Activated effector memory CD4-positive, alpha-beta T cell treated with Interleukin-2 at 50 U/mL for 16 hours (primary cell): ENCODE measurements at regions not wholly inside any gene's neighbourhood (a gene's known extent, or its start where the extent isn't known, plus 50 kb on each side); places are given as distances from the start of the nearest gene placed in this dataset.

ENCODE experiments used
- DNase-seq: peaks from one replicate; pipeline ENCODE4 v3.0.0-alpha.2; 2020

DNA sequence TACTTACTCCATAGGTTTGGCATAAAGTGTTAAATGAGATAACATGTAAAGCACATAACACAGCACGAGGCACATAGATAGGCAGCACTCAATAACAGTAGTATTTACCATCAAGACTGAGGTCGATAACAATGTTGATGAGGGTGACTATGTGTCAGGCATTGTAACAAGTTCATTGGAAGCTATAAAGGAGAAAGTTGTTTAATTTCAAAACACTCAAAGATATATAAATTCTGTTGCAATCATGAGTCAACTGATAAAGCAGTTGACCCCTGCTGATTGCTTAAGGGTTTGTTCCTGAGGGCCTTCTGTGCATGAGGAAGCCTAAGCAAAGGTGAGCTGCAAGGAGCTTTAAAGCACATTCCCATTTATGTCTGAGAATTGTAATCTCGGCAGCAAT, 760.5 kb downstream of the SATB2 start:
- no peak for DNase-seq

DNA sequence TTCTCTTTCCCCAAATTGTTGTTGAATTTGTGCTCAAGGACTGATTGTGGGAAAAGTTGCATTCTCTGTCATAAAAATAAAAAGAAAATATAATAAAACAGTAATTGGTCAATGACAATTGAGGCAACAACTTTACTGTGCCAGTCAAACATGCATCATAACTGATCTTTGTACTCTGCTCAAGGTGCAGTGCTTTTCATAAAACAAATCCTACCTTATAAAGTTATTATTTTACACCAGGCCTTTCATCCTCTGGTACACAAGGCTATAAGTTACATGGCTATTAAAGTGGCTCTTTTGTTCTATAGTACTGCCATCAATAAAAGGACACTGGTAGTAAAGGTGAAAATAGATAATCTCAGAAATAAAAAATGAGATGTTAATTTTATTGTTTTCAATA, 761.9 kb downstream of the SATB2 start:
- DNase-seq = no peak

DNA sequence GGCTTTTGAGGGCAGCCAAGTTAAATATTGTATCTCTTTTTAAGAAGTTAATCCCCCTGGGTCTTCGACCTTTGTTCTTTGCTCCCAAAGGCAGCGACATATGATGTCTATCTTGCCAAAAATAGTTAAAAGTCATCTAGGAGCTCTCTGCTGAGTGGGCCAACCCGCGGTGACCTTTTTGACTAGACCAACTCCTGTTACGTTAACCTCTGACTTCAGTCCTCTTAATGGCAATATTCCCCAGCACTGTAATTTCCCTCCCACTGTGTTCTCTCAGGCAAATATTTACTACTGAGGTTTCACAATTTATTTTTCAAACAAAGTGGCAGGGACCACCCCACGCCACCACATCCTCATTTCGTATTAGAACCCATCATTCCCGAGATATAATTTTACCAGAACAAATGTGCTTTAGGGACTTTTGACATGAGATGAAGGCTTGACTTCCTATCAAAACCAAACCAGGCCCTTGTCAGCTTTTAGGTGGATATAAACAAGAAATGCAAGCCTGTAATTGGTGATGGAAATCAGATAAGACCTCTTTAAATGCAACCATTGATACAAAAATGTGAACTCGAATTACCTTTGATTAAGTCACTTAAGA, 764.7 kb downstream of the SATB2 start:
- DNase-seq = no peak

DNA sequence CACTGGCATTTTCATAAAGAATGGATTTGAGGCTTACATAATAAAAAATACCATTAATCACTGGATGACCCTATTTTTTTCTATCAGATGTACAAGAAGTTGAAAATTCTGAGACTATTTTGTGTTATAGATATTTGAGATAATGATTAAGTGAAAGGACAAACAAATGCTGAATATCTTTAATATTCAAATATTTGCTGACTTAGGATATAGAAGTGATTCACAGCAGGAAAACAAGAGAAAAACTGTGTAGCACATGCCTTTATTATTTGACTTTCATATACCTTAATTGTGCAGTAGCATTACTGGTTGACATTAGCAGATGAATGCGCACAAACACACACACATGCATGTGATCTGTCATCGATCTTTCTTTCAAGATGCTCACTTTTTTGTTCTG, 766.5 kb downstream of the SATB2 start:
- DNase-seq = no peak

DNA sequence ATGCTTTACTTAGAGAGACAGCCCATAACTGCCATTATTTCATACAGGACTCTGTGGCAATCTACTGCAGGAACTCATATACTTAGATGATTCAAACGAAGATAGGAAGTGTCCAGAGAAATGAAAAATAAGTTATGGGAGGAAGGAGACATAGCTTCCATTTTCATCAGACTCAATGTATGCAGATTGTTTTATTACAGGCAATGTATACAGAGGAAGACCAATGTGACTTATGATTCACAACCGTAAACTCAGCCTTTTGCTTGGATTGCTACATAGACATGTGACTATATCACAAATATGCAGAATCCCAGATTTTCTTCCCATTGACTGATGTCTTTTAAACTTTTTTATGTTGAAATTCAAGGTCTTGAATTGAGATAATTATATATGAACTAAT, 793.4 kb downstream of the SATB2 start:
- no peak for DNase-seq

DNA sequence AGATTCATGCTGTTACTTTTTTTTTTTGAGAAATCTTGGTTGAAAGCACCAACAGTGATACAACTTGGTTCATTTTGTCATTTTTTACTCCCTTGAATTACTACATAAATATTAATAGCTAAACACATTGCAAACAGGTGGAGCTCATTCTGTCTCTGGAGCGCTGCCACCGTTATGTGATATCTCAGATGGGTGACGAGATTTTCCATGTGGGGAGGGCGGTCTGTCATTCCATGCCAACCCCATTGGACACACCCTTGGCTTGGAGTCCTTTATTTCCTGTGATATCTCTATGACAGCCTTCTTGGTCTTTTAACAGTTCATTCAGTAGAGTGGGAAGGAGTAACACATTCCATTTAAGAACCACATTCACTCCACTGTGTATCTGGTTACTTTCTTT, 794.8 kb downstream of the SATB2 start:
- DNase-seq = no peak

DNA sequence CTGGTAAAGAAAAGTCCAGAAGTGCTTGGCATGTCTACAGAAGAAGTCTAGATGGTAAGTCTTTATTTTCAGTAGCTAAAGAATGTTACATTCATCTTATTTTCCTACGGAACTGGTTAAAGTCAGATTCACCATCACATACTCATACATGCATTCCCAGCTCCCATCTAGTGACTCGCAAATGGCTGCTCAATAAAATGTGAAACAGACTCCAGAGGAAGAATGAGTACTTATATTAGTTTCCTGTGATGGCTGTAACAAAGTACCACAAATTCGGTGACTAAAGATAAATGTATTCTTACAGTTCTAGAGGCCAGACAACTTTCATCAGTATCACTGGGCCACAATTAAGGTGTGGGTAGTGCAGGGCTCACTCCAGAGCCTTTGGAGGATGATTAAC, 797.2 kb downstream of the SATB2 start:
- no peak for DNase-seq

DNA sequence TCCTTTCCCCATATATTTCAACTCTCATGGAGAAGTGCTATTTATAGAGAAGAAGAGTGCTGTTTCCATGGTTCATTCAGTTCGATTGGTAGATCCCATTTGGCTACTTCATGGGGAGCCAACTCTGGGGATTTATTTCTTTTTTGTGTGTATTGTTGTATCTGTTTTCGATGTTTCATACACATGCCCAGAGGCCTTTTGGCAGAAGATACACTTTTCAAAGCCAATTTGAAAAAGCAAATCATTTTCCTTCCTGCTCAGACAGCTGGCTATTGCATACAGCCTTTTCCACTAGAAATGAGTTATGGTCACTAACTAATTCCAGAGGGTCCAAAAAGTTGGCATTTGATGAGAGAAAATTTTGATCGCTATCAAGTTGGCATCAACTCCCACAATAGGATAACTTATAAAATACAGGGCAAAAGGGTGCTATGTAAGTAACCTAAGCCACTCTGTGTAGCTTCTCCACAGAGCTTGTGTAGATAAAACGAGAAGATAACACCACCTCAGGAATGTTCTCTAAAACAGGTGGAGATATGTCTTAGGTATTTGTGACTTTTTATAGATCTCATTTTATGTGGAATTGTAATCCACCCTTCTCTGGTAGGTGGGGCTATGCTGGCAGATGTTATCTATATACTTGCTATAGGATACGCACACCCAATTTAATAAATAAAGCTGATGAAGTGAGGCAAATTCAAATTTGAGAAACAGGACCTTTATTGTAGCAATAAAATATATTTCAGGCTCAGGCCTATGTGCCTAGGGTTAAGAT, 798.5 kb downstream of the SATB2 start:
- DNase-seq = no peak

DNA sequence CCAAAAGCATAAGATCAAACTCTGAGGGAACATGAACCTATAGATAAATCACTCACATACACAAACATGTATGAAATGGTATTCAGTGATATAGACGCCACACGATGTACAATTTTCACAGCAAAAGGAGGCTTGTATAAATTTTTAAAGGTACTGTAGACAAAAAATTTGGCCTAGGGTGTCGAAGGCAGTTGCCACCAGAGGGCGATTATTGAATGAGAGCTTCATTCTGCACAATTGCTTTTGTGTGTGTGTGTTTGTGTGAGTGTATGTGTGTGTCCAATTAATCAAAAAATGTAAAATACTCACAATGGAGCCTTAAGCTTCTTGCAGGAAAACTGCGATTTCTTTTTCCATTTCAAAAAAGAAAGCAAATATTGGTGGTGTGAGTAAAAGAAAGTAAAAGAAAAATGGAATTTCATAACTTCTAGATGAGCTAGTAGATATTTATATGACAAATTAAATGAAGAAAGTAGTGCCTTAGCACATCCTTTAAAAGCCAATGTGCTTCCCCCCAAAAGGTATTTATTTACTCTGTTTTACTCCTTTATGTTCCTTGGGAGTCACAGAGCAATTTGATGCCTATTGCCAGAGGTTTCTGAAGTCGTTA, 800.1 kb downstream of the SATB2 start:
- DNase-seq = no peak

DNA sequence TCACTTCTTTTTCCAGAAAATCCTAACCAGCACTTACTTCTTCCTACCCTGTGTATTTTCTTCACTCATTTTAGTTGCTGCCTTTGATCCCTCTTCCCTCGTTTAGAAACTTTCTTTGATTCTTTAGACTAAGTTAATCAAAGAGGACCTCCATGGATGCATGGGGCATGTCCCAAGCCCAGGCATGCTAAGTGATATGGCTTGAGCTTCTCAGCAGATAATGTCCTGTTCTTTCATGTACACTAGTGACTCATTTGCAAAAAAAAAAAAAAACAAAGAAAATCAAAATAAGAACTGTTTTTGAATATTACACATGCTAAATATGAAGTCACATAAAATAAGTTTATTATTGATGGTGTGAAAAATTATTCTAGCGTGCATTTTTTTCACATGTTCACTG, 800.9 kb downstream of the SATB2 start:
- no peak for DNase-seq

DNA sequence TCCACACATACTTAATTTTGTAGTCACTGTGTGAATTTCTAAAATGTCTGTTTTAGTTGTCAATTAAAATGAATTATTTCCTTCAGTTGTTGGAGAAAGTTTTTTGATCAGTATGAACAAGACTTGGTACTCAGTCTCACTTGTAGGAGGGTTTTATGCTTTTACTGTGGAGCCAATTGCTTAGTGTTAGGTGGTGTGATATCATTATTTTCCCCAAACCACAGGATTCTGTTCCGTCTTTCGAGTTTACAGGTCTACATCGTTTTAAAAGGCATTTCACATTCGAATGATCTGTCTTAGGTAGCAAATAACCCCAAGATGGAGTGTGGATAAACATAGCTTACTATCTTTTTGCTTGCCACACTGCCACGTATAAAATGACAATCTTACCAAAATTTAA, 803.1 kb downstream of the SATB2 start:
- DNase-seq = no peak

DNA sequence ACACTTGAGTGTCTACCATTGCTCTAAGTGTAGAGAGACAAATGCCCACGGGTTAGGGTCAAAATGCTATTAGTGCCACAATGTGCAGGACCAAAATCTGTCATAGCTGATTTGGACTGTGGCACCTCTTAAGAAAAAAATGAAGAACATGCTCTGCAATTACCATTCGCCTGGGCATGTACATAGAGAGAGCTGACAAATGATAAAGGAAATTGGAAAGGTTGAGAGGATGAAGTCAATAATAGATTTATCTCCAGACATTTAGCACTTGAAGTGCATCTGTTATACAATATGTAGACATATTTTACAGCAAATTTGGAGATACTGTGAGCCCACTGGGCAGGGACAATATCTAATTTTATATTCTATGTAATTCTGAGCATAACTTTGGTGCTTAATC, 804.4 kb downstream of the SATB2 start:
- no peak for DNase-seq

DNA sequence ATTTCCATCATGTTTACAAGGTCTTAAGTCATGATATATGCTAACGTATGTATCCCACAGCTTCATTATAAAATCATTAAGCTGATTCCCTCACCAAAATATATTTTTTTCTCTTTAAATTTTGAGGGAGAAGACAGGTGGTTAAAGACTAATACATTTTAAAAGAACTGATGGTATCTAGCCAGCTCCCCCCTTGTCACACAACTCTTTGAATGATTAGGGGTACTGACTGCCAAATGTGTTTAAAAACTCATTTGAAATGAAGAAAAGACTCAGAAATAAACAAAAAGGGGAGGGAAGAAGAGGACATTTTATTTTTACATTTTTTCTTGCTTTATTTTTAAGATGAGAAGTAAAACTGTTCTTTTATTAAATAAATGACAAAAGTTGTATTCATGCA, 805.3 kb downstream of the SATB2 start:
- no peak for DNase-seq

DNA sequence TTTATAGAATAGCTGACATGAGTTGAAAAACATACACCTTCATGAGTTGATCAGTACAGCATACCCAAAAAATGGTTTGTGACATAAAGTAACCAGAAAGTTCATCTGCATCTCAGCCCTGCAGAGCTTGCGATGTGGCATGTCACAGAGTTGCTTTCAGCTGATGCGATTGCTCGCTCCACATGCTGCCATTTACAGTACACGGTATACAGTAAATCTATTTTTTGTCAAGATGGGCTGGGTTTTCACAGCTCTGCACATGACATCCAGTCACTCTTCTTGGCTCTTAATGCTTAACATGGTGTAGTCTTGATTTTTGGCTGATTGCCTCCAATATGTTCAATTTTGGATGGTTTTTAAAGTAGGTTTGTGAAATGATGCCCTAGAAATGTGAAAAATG, 811.9 kb downstream of the SATB2 start:
- no peak for DNase-seq

DNA sequence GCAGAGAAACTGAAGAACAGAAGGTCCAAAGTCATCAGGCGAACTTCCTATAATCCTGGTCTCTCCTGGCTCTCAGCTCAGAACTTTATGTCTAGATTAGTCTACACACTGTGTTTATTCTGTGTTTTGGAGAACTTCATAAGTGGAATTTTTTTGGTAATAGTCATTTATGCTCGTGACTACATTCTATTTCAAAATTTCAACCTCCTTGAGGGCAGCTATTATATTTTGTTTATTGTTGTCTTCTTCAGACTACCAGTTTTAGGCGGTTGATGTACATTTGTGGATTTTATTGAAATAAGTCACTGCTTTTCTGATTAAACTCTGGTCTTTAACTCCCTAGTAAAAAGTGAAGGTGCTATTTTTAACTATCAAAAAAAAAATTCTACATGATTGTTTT, 816.6 kb downstream of the SATB2 start:
- DNase-seq = no peak

DNA sequence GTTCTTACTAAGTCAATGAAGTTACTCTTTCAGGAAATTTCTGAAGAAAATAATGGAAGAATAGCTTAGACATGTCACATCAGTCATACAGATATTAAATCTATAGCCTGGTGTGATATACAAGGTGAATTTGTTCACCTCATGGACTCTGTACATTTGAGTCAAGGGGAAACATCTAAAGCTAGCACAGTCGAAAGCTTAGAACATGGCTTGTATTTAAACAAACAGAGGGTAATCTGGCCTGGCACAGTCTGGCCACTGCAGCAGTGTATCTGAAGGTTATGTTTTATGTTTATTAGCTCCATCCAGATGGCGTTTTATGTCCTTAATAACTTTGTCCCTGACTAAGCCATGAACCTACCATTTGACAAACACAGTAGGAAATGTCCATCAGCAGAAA, 817.3 kb downstream of the SATB2 start:
- DNase-seq = no peak

DNA sequence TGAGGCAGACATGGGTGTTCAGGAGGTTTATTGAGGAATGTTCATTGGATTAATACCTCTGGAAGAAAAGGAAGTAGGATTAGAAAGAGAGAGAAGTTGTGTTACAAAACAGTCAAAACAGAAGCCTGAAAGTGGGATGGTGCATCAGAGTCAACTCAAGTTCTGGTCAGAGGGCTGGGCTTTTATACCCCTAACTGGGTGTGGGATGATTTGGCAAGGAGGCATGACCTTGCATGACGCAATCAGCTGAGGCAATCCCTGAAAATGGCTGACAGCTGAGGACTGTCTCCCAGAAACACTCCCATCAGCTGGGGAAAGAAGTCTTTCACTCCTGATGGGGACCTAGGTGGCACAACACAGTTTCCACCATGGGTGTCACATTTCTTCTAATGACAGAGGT, 818.2 kb downstream of the SATB2 start:
- DNase-seq = no peak

DNA sequence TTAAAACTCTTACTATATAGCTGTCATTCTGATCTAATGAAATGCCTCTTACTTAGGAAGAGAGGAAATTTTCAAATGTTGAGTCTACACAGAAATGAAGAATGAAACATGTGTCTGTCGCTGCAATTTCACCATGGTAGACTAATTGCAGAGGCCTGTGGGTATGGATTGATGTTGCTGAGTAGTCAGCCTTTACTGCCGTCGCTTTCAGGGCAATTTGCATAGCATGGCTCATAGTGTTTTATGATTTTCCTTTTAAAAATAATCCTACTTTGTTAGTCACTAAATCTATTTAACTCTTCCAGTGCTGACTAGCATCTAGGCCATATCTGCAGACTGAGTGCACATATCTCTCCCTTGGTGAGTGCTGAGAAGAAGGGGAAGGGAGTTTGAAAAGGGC, 819.2 kb downstream of the SATB2 start:
- DNase-seq = no peak

DNA sequence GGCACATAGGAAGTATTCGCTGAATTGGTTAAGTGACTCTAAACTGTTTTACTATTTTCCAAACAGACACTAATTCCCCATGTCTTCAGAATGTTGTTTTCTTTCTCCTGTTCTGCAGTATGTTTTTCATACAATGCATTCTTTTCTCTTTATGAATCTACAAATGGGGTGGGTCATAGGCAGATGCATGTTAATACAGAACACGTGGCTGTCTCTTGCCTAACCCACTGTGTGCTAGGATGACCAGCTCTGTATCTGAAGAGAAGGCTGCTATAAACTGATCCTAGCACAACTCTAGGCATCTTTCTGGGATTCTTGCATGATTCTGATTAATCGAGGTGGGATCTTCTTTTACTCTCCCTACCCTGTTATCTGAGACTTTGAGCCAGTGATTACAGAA, 826.0 kb downstream of the PLCL1 start:
- DNase-seq = no peak

DNA sequence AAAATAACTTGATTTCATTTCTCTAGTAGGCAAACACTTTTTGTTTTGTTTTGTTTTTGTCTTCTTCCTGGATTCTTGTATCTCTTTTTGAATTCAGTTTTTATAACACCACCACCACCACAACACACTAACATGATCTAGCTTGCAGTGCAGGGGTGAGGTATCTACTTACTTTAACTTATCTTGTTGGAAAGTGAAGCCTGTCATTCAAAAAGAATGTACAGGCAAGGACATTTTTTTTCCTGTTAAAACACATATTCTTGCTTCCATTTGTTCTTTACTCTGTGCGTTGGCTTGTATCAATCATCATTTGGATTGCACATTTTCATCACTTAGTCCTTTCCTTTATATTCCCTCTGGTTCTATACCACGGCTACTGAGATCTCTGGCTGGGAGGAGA, 824.2 kb downstream of the PLCL1 start:
- no peak for DNase-seq

DNA sequence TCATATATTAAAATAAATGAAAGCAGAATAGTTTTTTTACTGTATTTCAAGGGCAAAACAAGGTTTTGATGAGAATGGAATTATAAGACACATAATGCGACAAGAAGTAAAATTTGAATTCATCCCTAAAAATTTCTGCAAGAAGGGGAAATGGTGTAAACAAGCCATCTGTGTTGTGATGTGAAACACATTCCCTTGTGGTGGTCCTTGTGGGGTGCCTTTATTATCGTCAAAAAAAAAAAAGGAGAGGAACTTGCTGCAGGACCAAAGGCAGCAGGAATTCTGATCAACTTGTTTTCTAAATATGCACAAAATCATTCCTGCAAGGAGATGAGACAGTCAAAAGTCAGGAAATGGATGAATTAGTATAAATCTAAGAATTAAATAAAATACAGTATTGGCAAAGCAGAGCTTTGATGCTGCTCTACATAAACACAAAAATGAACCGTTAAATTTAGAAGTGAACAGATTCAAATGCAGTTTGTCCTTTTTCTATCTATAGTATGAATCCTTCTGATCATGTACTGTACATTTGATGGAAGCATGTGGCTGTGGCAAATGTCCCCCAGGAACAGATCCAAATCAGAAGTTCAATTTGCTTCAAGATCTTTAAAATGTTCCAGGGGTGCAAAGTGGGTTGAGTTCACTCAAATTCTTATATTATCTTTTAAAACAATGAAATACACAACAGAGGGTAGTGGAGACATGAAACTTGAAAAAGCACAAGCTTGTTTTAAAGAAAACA, 818.8 kb downstream of the PLCL1 start:
- no peak for DNase-seq

DNA sequence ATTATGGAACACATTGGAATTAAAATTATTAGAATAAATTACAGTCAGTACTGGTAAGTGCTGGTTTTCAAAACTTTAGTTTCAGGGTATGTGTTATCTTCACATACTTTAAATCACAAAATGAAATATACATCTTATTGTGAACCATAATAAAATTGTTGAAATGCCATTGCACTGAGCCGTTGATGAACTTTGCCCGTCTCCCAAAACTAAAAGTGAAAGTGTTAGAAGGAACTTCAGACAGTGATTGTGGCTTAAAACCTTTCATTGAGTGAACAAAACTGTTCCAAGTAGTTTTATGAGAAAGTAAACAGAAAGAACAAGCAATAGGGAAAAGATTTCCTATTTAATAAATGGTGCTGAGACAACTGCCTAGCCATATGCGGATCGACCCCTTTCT, 811.6 kb downstream of the PLCL1 start:
- no peak for DNase-seq

DNA sequence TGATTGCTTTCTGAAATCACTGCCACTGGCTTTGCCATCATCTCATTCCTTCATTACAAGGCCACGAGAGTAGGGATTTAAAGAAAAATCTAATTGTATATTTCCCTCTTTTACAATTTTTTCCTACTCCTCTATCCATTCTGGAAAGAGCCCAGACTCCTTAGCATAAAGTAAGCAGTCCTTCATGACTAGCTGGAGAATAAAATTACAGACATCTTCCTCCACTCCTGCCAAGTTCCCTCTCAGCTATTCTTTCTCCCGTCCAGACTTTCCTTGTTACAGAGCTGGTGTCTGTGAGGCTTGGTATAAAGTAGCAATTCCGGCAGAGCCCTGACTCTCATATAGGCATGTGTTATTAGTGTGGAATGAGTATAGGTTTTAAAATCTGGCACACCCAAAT, 806.8 kb downstream of the PLCL1 start:
- no peak for DNase-seq

DNA sequence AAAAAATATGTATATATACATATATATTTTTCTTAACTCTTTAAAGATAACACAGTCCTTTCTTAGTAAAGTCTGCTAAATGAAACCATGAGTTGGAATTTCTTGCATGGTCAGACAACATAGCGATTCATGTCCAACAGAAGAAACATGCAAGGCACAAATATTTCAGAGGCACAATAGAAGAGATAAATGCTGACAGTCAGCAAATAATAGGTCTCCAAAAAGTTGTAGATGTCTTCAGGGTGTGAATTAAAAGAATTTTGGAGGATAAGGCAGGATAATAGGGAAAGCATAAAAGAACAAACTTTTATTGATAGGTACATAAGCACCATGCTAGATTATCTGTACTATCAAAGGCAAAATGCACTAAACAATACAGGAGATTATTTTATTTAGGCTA, 800.2 kb downstream of the PLCL1 start:
- no peak for DNase-seq
